ENCODE measurements at regions not wholly inside any gene's neighbourhood (a gene's known extent, or its start where the extent isn't known, plus 50 kb on each side); places are given as distances from the start of the nearest gene placed in this dataset.

- Mint-ChIP-seq H3K27ac (no peak overlapping the region), H3K27me3 (no peaks in the 10 kb centered on the region), H3K36me3 (ENCODE audit: low read depth) (no peaks in the 10 kb centered on the region), H3K4me1 (ENCODE audit: low read depth) (no peaks in the 10 kb centered on the region), H3K4me3 (no peak overlapping the region), H3K9me3 (peaks cover 7% of the 10 kb centered on the region)
- TF ChIP-seq, protein P1, sequence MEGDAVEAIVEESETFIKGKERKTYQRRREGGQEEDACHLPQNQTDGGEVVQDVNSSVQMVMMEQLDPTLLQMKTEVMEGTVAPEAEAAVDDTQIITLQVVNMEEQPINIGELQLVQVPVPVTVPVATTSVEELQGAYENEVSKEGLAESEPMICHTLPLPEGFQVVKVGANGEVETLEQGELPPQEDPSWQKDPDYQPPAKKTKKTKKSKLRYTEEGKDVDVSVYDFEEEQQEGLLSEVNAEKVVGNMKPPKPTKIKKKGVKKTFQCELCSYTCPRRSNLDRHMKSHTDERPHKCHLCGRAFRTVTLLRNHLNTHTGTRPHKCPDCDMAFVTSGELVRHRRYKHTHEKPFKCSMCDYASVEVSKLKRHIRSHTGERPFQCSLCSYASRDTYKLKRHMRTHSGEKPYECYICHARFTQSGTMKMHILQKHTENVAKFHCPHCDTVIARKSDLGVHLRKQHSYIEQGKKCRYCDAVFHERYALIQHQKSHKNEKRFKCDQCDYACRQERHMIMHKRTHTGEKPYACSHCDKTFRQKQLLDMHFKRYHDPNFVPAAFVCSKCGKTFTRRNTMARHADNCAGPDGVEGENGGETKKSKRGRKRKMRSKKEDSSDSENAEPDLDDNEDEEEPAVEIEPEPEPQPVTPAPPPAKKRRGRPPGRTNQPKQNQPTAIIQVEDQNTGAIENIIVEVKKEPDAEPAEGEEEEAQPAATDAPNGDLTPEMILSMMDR (IDR thresholded peaks at IDR 0.05), result no peak
- ATAC-seq, result no peak
- no peak for DNase-seq
- intact Hi-C loops (cut with micrococcal nuclease), result no loop called here
- ChIA-PET CTCF (no interaction called here), POLR2A (no interaction called here)
These were observed 359.1 kb downstream of the KCNA4 start for GRCh38 chr11:29657709-29658108.

DNA sequence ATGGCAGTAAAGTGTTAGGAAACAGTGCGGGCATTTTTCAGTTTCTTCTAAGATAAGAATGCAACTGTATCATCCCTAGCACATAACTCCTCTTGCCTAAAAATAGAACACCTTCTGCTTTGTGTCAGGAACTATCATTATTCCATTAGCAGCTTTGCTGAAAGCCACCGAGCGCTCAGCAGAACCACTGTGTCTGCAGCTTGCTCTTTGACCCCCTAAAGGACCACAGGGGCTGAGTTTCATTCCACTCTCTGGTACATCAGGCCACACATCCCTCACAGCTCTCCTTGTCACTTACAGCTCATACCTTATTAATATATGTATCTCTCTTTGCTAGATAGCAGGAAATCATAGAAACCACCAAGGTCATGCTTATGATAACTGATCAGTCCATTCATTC lies 360.2 kb downstream of the KCNA4 start:
- Mint-ChIP-seq H3K4me3 (no peak overlapping the region), H3K4me1 (ENCODE audit: low read depth) (no peaks in the 10 kb centered on the region), H3K36me3 (ENCODE audit: low read depth) (no peaks in the 10 kb centered on the region), H3K27me3 (no peaks in the 10 kb centered on the region), H3K9me3 (peaks cover under 1% of the 10 kb centered on the region), H3K27ac (no peak overlapping the region)
- ChIA-PET POLR2A (no interaction called here), CTCF (no interaction called here)
- DNase-seq (no peak), ATAC-seq (no peak)
- TF ChIP-seq, protein P1 (IDR thresholded peaks at IDR 0.05), result no peak
- intact Hi-C loops (cut with micrococcal nuclease), result no loop called here

DNA sequence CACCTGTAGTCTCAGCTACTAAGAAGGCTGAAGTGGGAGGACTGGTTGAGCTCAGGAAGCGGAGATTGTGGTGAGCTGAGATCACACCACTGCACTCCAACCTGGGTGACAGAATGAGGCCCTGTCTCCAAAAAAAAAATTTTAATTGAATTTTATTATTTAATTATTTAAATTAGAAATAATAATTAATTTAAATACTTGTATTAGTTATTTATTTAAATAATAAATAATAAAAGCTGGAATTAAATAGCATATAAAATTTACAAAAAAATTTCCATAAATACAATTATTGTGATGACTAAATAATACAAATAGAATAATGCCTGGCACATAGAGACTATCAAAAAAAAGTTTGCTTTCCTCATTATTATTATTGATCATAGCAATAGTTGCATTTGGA lies 371.5 kb downstream of the KCNA4 start:
- H3K27ac Mint-ChIP-seq, result no peak overlapping the region
- peaks cover 7% of the 10 kb centered on the region for H3K9me3 Mint-ChIP-seq
- H3K27me3 Mint-ChIP-seq, result no peaks in the 10 kb centered on the region
- no peaks in the 10 kb centered on the region for H3K4me1 Mint-ChIP-seq (ENCODE audit: low read depth)
- H3K4me3 Mint-ChIP-seq, result no peak overlapping the region
- no peak for ATAC-seq
- ChIA-PET POLR2A (no interaction called here), CTCF (no interaction called here)
- TF ChIP-seq, protein P1 (IDR thresholded peaks at IDR 0.05), result no peak
- intact Hi-C loops (cut with micrococcal nuclease), result no loop called here
- no peak for DNase-seq
- no peaks in the 10 kb centered on the region for H3K36me3 Mint-ChIP-seq (ENCODE audit: low read depth)

DNA sequence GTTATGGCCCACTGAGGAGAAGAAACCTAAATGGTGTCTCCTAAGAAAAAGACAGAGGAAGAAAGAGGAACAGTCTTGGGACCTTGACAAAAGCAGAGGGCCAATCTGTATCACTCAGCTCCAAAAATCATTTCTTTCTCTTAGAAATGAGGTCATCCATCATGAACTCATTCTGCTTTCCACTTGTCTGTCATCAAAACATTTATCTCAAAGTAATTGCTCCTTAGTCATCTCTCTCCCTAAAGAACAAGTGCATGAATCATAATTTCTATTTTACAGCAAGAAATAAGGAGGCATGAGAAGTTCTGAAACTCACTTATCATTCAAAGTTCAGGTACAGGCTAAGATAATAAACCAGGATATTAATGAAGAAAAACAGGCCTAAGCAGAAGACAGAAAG lies 375.6 kb downstream of the KCNA4 start:
- intact Hi-C loops (cut with micrococcal nuclease), result no loop called here
- H3K4me3 Mint-ChIP-seq, result no peak overlapping the region
- CTCF ChIA-PET, result interaction anchor here (1.0 kb wide), 1 partner anchor 8 kb away, joined by 3 read pairs; no protein-coding TSS in a partner anchor
- TF ChIP-seq, protein P1 (IDR thresholded peaks at IDR 0.05), result no peak
- H3K9me3 Mint-ChIP-seq, result peaks cover 5% of the 10 kb centered on the region
- POLR2A ChIA-PET, result interaction anchor here (0.9 kb wide), 1 partner anchor 17 kb away, joined by 3 read pairs; no protein-coding TSS in a partner anchor
- no peak for DNase-seq
- no peak overlapping the region for H3K27ac Mint-ChIP-seq
- H3K27me3 Mint-ChIP-seq, result no peaks in the 10 kb centered on the region
- H3K4me1 Mint-ChIP-seq (ENCODE audit: low read depth), result no peaks in the 10 kb centered on the region
- no peak for ATAC-seq
- no peaks in the 10 kb centered on the region for H3K36me3 Mint-ChIP-seq (ENCODE audit: low read depth)

DNA sequence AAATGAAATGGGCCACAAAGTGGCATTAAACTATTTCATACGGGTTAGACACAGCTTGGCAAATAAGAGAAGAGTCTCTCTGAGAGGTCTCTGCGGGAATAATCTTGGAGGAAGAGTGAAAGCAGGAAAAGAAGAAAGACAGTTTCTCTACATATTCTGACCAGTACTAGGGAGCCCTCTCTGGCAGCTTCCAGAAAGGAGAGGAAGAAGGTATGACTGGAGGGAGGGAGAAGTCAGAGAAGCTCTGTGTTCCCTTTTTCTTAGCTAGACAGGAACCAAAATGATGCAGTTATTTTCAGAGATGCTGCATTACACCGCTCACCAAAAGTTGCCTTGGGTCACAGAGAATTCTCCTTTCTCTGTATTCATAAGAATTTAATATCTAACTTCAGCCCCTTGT lies 382.1 kb downstream of the KCNA4 start:
- intact Hi-C loops (cut with micrococcal nuclease), result no loop called here
- H3K4me3 Mint-ChIP-seq, result no peak overlapping the region
- no peak overlapping the region for H3K27ac Mint-ChIP-seq
- H3K27me3 Mint-ChIP-seq, result no peaks in the 10 kb centered on the region
- H3K9me3 Mint-ChIP-seq, result no peaks in the 10 kb centered on the region
- TF ChIP-seq, protein P1 (IDR thresholded peaks at IDR 0.05), result no peak
- no peaks in the 10 kb centered on the region for H3K4me1 Mint-ChIP-seq (ENCODE audit: low read depth)
- ChIA-PET POLR2A (no interaction called here), CTCF (no interaction called here)
- ATAC-seq, result no peak
- no peak for DNase-seq
- H3K36me3 Mint-ChIP-seq (ENCODE audit: low read depth), result no peaks in the 10 kb centered on the region

All from activated CD8-positive, alpha-beta T cell treated with anti-CD3 and anti-CD28 coated beads for 36 hours (primary cell).